SU-DHL-6 (cell line): ENCODE measurements at regions not wholly inside any gene's neighbourhood (a gene's known extent, or its start where the extent isn't known, plus 50 kb on each side); places are given as distances from the start of the nearest gene placed in this dataset.

ENCODE experiments used
- H2AFZ ChIP-seq: fragments of 200-600 bp; sonication (generic); 2 replicates; pipeline ENCODE4 v1.6.1; 2014; ENCODE audit warnings: low read depth, mild to moderate bottlenecking, moderate library complexity, mixed read lengths, antibody characterized with exemption, low read length; ENCODE audit not compliant: severe bottlenecking
- H3F3A ChIP-seq: fragments of 200-600 bp; shearing (Covaris generic); 2 replicates; pipeline ENCODE4 v1.6.0; 2016; ENCODE audit warnings: antibody characterized with exemption, mild to moderate bottlenecking; ENCODE audit not compliant: insufficient read depth
- H3K27ac ChIP-seq: fragments of 200-600 bp; sonication (generic); 2 replicates; pipeline ENCODE4 v1.5.1; 2016; ENCODE audit warnings: low read depth, mild to moderate bottlenecking, low read length, moderate library complexity, mixed read lengths
- H3K27me3 ChIP-seq: fragments of 200-600 bp; sonication (generic), shearing (Covaris generic); 2 replicates; pipeline ENCODE4 v1.6.0; 2014; ENCODE audit warnings: mild to moderate bottlenecking, low read length
- H3K36me3 ChIP-seq: fragments of 200-600 bp; sonication (generic); 2 replicates; pipeline ENCODE4 v1.6.1; 2014; ENCODE audit warnings: mild to moderate bottlenecking, low read length, mixed read lengths
- H3K4me2 ChIP-seq: fragments of 300-600, 200-600 bp; shearing (Covaris generic), sonication (generic); 2 replicates; pipeline ENCODE4 v1.6.0; 2014; ENCODE audit warnings: low read length, low read depth, mild to moderate bottlenecking; ENCODE audit not compliant: poor library complexity, severe bottlenecking
- H3K4me3 ChIP-seq: fragments of 200-600 bp; sonication (generic); 2 replicates; pipeline ENCODE4 v1.5.1; 2014; ENCODE audit warnings: antibody characterized with exemption, low read length, mild to moderate bottlenecking, mixed read lengths; ENCODE audit not compliant: insufficient read depth, poor library complexity, severe bottlenecking
- H3K79me2 ChIP-seq: fragments of 200-600 bp; sonication (generic); 2 replicates; pipeline ENCODE4 v1.6.1; 2014; ENCODE audit warnings: mild to moderate bottlenecking, low read length, moderate library complexity; ENCODE audit not compliant: insufficient read depth
- H3K9ac ChIP-seq: fragments of 200-600 bp; sonication (generic); 2 replicates; pipeline ENCODE4 v1.7.0; 2014; ENCODE audit warnings: mild to moderate bottlenecking, low read length
- H3K9me2 ChIP-seq: fragments of 200-600 bp; sonication (generic); replicated peaks from 2 replicates; pipeline ENCODE4 v1.6.1; 2014; ENCODE audit warnings: low read length; ENCODE audit not compliant: insufficient read depth
- H3K9me3 ChIP-seq: fragments of 200-600 bp; sonication (generic); 2 replicates; pipeline ENCODE4 v1.6.1; 2014; ENCODE audit warnings: low read length, mixed read lengths; ENCODE audit not compliant: insufficient read depth
- H4K20me1 ChIP-seq: fragments of 200-600 bp; sonication (generic); 2 replicates; pipeline ENCODE4 v1.6.1; 2014; ENCODE audit warnings: low read depth, mild to moderate bottlenecking, antibody characterized with exemption, low read length, moderate library complexity, mixed read lengths
- EZH2phosphoT487 ChIP-seq: fragments of 200-600 bp; sonication (generic), shearing (Covaris generic); conservative IDR thresholded peaks from 2 replicates; pipeline ENCODE4 v1.6.1; 2018; ENCODE audit warnings: mild to moderate bottlenecking, antibody characterized with exemption, low read length, moderate library complexity, mixed read lengths
- TF ChIP-seq, protein P1 (sequence below): fragments of 200-600 bp; sonication (generic); IDR thresholded peaks from one replicate; pipeline ENCODE4 v1.5.1; 2017; ENCODE audit warnings: antibody characterized with exemption, mild to moderate bottlenecking, low read length, moderate library complexity; ENCODE audit not compliant: insufficient read depth, poor library complexity, severe bottlenecking

DNA sequence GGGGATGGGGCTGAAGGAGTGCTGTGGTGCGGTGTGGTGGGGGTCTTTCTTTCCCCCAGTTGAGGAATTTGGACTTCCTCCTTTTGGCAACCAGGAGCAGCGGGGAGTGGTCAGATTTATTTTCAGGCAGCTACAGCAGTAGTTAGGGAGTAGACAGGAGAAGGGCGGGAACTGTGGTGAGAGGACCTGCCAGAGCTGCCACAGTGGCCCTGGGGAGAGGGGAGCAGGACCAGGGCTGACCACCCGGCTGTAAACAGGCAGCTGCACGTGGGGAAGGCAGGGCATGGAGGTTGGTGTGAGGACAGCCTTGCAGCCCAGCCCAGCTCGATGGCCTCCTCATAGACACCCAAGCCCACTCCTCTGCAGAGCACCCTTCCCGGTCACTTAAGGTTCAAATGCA, 197.2 kb downstream of the GLI2 start:
- Histone ChIP-seq H3K27ac (no peak overlapping the region), H3K9me3 (no peaks in the 10 kb centered on the region), H3F3A (no peaks in the 10 kb centered on the region), H3K9ac (no peak overlapping the region), H3K9me2 (no peaks in the 10 kb centered on the region), H4K20me1 (no peaks in the 10 kb centered on the region), H3K36me3 (no peaks in the 10 kb centered on the region), H3K4me3 (no peak overlapping the region), H3K79me2 (no peaks in the 10 kb centered on the region), H2AFZ (no peak overlapping the region), H3K4me2 (no peak overlapping the region), H3K27me3 (no peaks in the 10 kb centered on the region)
- TF ChIP-seq EZH2phosphoT487: no peak
- TF ChIP-seq, protein P1, sequence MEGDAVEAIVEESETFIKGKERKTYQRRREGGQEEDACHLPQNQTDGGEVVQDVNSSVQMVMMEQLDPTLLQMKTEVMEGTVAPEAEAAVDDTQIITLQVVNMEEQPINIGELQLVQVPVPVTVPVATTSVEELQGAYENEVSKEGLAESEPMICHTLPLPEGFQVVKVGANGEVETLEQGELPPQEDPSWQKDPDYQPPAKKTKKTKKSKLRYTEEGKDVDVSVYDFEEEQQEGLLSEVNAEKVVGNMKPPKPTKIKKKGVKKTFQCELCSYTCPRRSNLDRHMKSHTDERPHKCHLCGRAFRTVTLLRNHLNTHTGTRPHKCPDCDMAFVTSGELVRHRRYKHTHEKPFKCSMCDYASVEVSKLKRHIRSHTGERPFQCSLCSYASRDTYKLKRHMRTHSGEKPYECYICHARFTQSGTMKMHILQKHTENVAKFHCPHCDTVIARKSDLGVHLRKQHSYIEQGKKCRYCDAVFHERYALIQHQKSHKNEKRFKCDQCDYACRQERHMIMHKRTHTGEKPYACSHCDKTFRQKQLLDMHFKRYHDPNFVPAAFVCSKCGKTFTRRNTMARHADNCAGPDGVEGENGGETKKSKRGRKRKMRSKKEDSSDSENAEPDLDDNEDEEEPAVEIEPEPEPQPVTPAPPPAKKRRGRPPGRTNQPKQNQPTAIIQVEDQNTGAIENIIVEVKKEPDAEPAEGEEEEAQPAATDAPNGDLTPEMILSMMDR: no peak

DNA sequence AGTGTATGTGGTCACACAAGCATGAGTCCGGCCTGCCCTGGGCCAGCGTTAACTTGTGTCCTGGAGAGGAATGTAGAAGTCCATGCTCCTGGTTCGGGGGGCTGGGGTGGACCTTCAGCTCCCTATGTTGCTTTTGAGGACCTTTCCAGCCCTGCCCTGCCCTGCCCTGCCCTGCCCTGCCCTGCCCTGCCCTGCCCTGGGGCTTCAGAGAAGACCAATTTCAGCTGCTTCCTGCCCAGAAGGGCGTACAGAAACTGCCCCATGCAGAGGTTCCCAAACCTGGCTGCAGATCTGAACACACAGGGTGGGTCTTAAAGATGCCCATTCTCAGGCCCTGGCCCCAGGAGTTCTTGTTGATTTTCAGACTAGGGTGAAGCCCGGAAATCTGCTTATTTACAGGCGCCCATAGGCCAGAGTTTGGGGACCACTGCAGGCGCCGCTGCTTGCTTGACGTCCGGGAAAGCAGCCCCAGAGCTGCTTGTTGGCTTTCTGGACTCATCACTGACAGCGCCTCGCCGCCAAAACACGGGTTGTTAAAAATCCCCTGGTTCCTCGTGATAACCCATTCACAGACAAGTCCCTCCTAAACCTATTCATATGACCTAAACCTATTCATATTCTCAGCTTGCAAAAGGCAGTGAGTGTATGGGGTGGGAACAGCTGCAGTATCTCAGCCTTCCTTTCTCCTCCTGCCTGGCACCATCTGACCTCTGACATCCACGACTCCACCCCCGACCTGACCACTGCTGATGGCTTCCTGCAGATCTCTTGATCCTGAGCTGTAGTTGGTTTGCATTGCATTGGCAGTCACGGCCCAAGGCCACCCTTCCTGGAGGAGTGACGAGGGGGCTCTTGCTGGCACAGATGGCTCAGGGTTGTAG, 198.3 kb downstream of the GLI2 start:
- H3K9me2 ChIP-seq: no peaks in the 10 kb centered on the region
- H3F3A ChIP-seq: no peaks in the 10 kb centered on the region
- H3K36me3 ChIP-seq: no peaks in the 10 kb centered on the region
- no peaks in the 10 kb centered on the region for H4K20me1 ChIP-seq
- no peak overlapping the region for H2AFZ ChIP-seq
- no peaks in the 10 kb centered on the region for H3K79me2 ChIP-seq
- H3K4me2 ChIP-seq: no peak overlapping the region
- H3K9me3 ChIP-seq: no peaks in the 10 kb centered on the region
- no peak overlapping the region for H3K4me3 ChIP-seq
- no peak for TF ChIP-seq EZH2phosphoT487
- TF ChIP-seq, protein P1: no peak
- no peak overlapping the region for H3K27ac ChIP-seq
- H3K27me3 ChIP-seq: no peaks in the 10 kb centered on the region
- no peak overlapping the region for H3K9ac ChIP-seq

DNA sequence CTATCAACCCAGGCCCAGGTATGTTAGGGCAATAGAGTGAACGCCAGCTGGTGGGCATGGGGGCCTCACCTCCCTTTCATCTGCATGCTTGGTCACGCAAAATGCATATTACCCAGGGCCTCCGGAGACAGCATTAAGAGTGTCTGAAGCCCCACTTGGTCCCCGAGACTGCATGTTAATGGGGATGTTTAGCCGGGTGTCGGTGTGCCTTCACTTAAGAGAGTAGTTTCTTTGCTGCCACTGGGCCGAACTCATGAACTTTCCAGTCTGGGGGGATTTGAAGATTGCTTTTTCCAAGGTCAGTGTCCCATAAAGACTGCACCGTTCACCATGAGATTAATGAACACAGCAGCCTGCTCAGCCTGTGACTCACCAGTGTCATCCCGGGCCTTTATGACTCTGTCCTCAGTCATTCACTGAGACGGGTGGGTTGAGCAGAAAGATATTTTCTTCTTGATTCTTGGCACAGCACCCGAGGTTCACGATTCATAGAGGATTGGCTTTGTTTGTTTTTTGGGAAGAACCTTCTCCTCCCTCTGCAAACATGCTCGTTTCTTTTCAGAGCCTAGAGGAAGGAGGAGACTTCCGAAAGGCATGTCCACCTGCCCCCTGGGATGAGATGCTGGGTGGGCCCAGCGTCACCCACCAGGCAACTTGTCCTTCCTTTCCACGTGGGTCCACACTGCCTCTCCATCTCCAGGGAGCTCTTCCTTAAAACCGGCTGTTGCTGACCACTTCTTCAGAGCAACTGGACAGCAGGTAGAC, 199.1 kb downstream of the GLI2 start:
- no peaks in the 10 kb centered on the region for H3K9me2 ChIP-seq
- no peaks in the 10 kb centered on the region for H3K36me3 ChIP-seq
- no peaks in the 10 kb centered on the region for H3F3A ChIP-seq
- no peak overlapping the region for H3K4me3 ChIP-seq
- no peak overlapping the region for H3K9ac ChIP-seq
- H3K9me3 ChIP-seq: no peaks in the 10 kb centered on the region
- H2AFZ ChIP-seq: no peak overlapping the region
- H3K79me2 ChIP-seq: no peaks in the 10 kb centered on the region
- no peak overlapping the region for H3K4me2 ChIP-seq
- H3K27ac ChIP-seq: no peak overlapping the region
- no peaks in the 10 kb centered on the region for H4K20me1 ChIP-seq
- H3K27me3 ChIP-seq: no peaks in the 10 kb centered on the region
- TF ChIP-seq EZH2phosphoT487: no peak
- TF ChIP-seq, protein P1: no peak
